ENCODE measurements at regions not wholly inside any gene's neighbourhood (a gene's known extent, or its start where the extent isn't known, plus 50 kb on each side); places are given as distances from the start of the nearest gene placed in this dataset.

DNA sequence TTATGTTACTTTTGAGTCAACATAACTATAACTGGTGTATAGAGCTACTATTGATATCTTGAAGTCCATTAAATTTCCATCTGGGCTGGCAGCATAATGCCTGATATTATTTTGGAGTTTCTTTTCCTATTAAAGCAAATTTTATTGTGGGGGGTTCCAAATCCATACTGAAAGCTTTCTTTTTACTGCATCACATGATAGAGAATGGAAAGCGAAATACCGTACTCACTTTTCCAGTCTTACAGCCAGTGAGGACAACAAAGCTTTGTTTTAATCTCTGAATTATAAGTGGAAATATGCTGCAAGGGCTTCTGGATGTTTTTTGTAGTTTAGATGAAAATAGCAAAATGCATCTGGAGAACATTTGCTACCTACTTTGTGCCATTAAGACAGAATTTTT, 477.5 kb upstream of the SEMA3D start:
- TF ChIP-seq EZH2 (IDR thresholded peaks at IDR 0.05; ENCODE audit: borderline replicate concordance, low read depth, low read length, severe bottlenecking) = no peak
- TF ChIP-seq, protein P1, sequence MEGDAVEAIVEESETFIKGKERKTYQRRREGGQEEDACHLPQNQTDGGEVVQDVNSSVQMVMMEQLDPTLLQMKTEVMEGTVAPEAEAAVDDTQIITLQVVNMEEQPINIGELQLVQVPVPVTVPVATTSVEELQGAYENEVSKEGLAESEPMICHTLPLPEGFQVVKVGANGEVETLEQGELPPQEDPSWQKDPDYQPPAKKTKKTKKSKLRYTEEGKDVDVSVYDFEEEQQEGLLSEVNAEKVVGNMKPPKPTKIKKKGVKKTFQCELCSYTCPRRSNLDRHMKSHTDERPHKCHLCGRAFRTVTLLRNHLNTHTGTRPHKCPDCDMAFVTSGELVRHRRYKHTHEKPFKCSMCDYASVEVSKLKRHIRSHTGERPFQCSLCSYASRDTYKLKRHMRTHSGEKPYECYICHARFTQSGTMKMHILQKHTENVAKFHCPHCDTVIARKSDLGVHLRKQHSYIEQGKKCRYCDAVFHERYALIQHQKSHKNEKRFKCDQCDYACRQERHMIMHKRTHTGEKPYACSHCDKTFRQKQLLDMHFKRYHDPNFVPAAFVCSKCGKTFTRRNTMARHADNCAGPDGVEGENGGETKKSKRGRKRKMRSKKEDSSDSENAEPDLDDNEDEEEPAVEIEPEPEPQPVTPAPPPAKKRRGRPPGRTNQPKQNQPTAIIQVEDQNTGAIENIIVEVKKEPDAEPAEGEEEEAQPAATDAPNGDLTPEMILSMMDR (IDR thresholded peaks at IDR 0.05; ENCODE audit: borderline replicate concordance, extremely low read depth, low read length, poor library complexity, severe bottlenecking) = no peak
